K562 (cell line): ENCODE measurements at regions not wholly inside any gene's neighbourhood (a gene's known extent, or its start where the extent isn't known, plus 50 kb on each side); places are given as distances from the start of the nearest gene placed in this dataset.
A peak's percentile ranks its signal among the peaks of the same experiment; 100 is the strongest.

Source experiments
- ATAC-seq: fragments of 200-7000 bp; cut with Tn5 transposase; 3 replicates; pipeline ENCODE4 v1.9.1; 2020; ENCODE audit warnings: moderate library complexity
- BruUV-seq: library from RNA; stranded (reverse); fragments of 400-500 nt; replicated peaks from 2 replicates; lab custom pipeline; 2021; lab: Mats Ljungman, UMichigan
- CTCF ChIA-PET: fragments of 300-600 bp; formaldehyde crosslinking; extraction: SDS; loops from one replicate; lab custom pipeline; 2021; ENCODE audit warnings: low intra/inter-chr PET ratio; lab: Yijun Ruan, JAX
- POLR2A ChIA-PET: fragments of 300-600, 350-650 bp; sonication (Branson Sonifier 250); formaldehyde crosslinking; extraction: SDS; loops from one replicate; lab custom pipeline; 2021; ENCODE audit warnings: antibody characterized with exemption, inconsistent platforms; lab: Yijun Ruan, JAX
- DNase-seq, 4 experiments: peaks; one replicate each; pipeline versions ENCODE4 v3.0.0 to v3.0.0-alpha.2; 2011 to 2018; ENCODE audit warnings: low spot score in 3 of 4, mixed read lengths in 3 of 4; ENCODE audit errors: extremely low read depth in 1 of 4
- FAIRE-seq: peaks from 2 replicates; lab custom pipeline; 2011; peaks lifted over from hg19 to GRCh38; lab: Jason Lieb, UNC
- H2AFZ ChIP-seq: 2 replicates; pipeline ENCODE4 v1.6.0; 2011; ENCODE audit warnings: low read depth, low read length, control low read depth, inconsistent platforms
- H3K27ac ChIP-seq: fragments of 200-600 bp; 3 replicates; pipeline ENCODE4 v1.8.0; 2011; ENCODE audit warnings: low read depth, mild to moderate bottlenecking, control low read depth, inconsistent platforms, low read length, moderate library complexity, mixed read lengths; ENCODE audit errors: extremely low read depth
- H3K27me3 ChIP-seq, 2 experiments: fragments of 300-600 bp in 1 of 2; 2 replicates in 1 of 2; 3 replicates in 1 of 2; pipeline versions ENCODE4 v1.6.0 to v1.8.0; 2011; ENCODE audit warnings: inconsistent platforms in 2 of 2, low read length in 2 of 2, mild to moderate bottlenecking in 1 of 2, mixed read lengths in 1 of 2, moderate library complexity in 1 of 2; ENCODE audit not compliant: control insufficient read depth in 2 of 2, insufficient read depth in 2 of 2
- H3K36me3 ChIP-seq: fragments of 300-600 bp; 3 replicates; pipeline ENCODE4 v1.8.0; 2011; ENCODE audit warnings: mild to moderate bottlenecking, low read length, inconsistent platforms; ENCODE audit not compliant: control insufficient read depth, insufficient read depth
- H3K4me1 ChIP-seq, 2 experiments: fragments of 200-600 bp in 1 of 2; replicated peaks in 1 of 2; 2 replicates in 1 of 2; 3 replicates in 1 of 2; pipeline versions ENCODE4 v1.5.1 to v1.8.0; 2011; ENCODE audit warnings: inconsistent platforms in 2 of 2, low read length in 2 of 2, mild to moderate bottlenecking in 1 of 2, mixed read lengths in 1 of 2, moderate library complexity in 1 of 2; ENCODE audit not compliant: control insufficient read depth in 2 of 2, insufficient read depth in 2 of 2
- H3K4me2 ChIP-seq: 2 replicates; pipeline ENCODE4 v1.6.1; 2011; ENCODE audit warnings: low read length, control low read depth, inconsistent platforms, mixed read lengths; ENCODE audit not compliant: insufficient read depth
- H3K4me3 ChIP-seq: fragments of 200-600 bp; sonication (generic), shearing (Covaris generic); 2 replicates; pipeline ENCODE4 v1.5.1; 2016; ENCODE audit warnings: control low read depth, inconsistent platforms
- H3K79me2 ChIP-seq: fragments of 200-600 bp; 3 replicates; pipeline ENCODE4 v1.8.0; 2011; ENCODE audit warnings: low read length, inconsistent platforms; ENCODE audit not compliant: control insufficient read depth, insufficient read depth
- H3K9ac ChIP-seq, 2 experiments: 2 replicates each; pipeline versions ENCODE4 v1.6.0 to v1.6.1; 2011; ENCODE audit warnings: low read depth in 2 of 2, low read length in 2 of 2, control low read depth in 1 of 2, inconsistent platforms in 1 of 2, mild to moderate bottlenecking in 1 of 2, mixed read lengths in 1 of 2; ENCODE audit not compliant: insufficient read depth in 1 of 2
- H3K9me1 ChIP-seq: one replicate; pipeline ENCODE4 v1.6.0; 2011; ENCODE audit warnings: inconsistent platforms, mild to moderate bottlenecking, low read length, moderate library complexity; ENCODE audit not compliant: control insufficient read depth, insufficient read depth
- H3K9me3 ChIP-seq: replicated peaks from 2 replicates; pipeline ENCODE4 v1.5.1; 2011; ENCODE audit warnings: low read depth, low read length, inconsistent platforms; ENCODE audit not compliant: control insufficient read depth, insufficient read depth
- H4K20me1 ChIP-seq: replicated peaks from 2 replicates; pipeline ENCODE4 v1.6.1; 2011; ENCODE audit warnings: low read length, inconsistent platforms, mixed read lengths; ENCODE audit not compliant: control insufficient read depth, insufficient read depth
- C11orf30 ChIP-seq: fragments of 450-650 bp; IDR thresholded peaks from 2 replicates; pipeline ENCODE4 v1.6.1; 2016; ENCODE audit warnings: low read depth, mild to moderate bottlenecking
- E2F4 ChIP-seq: sonication (generic); formaldehyde crosslinking; IDR thresholded peaks from 2 replicates; pipeline ENCODE4 v1.8.0; 2022; ENCODE audit warnings: mild to moderate bottlenecking, low read depth, missing genetic modification reagents
- MAFF ChIP-seq: IDR thresholded peaks from 2 replicates; pipeline ENCODE4 v1.6.1; 2012; ENCODE audit warnings: low read length, improper control_type of control experiment
- MAFG ChIP-seq: fragments of 450-650 bp; conservative IDR thresholded peaks from 2 replicates; pipeline ENCODE4 v1.6.1; 2016; ENCODE audit warnings: missing genetic modification characterization, missing compliant biosample characterization
- MAFK ChIP-seq: IDR thresholded peaks from 2 replicates; pipeline ENCODE4 v1.6.1; 2011; ENCODE audit warnings: low read length, improper control_type of control experiment
- RAD51 ChIP-seq: fragments of 450-650 bp; IDR thresholded peaks from 2 replicates; pipeline ENCODE4 v1.7.1; 2016; ENCODE audit warnings: low read depth, mild to moderate bottlenecking, borderline replicate concordance
- TARDBP ChIP-seq: fragments of 450-650 bp; IDR thresholded peaks from 2 replicates; pipeline ENCODE4 v1.6.1; 2016
- ZC3H4 ChIP-seq: sonication (generic); formaldehyde crosslinking; IDR thresholded peaks from 2 replicates; pipeline ENCODE4 v1.9.0; 2021; ENCODE audit warnings: missing genetic modification reagents, borderline replicate concordance
- ZNF316 ChIP-seq: fragments of 450-650 bp; IDR thresholded peaks from 2 replicates; pipeline ENCODE4 v1.6.1; 2016
- WGBS: fragments of 100-300 bp; shearing (Covaris generic); methylation state at CpG from one replicate; pipeline ENCODE4 v1.1.6; 2016; ENCODE audit warnings: low coverage, mixed read lengths; ENCODE audit not compliant: insufficient coverage; ENCODE audit errors: missing lambda C conversion rate; 5-methylcytosine and 5-hydroxymethylcytosine counted together
- in situ Hi-C: fragments of 300-500 bp; cut with MboI; formaldehyde crosslinking; loops from 4 replicates; pipeline ENCODE4 v1.15.0; 2018; ENCODE audit warnings: inconsistent platforms, mixed read lengths
- intact Hi-C: fragments of 100-400 bp; cut with micrococcal nuclease; formaldehyde crosslinking; loops from 2 replicates; pipeline ENCODE4 v1.14.2; 2022

DNA sequence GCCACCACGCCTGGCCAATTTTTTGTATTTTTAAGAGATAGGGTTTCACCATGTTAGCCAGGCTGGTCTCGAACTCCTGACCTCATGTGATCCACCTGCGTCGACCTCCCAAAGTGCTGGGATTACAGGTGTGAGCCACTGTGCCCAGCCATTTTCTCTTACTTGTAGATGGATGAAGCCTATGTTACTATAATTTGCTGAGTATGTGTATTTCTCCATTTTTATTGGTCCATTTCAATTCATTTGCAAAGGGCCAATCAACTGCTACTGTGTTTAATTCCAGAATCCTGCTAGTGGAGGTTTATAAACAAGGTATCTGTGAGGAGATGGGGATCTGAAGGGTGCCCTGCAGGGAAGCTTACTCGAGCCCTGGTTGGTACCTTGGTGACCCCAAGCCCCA lies 101.7 kb upstream of the MAX start:
- H3K4me2 ChIP-seq = no peak overlapping the region
- no peak overlapping the region for H3K9ac ChIP-seq
- ATAC-seq (no peak), DNase-seq (no peak), FAIRE-seq (no peak)
- H3K36me3 ChIP-seq = no peaks in the 10 kb centered on the region
- H3K27ac ChIP-seq = no peak overlapping the region
- no peaks in the 10 kb centered on the region for H3K79me2 ChIP-seq
- H3K4me3 ChIP-seq = no peak overlapping the region
- 27% methylated on average over 5 of the region's 5 CpGs for WGBS
- no TSS peak for BruUV-seq
- intact Hi-C loops = no loop called here
- no peaks in the 10 kb centered on the region for H3K9me1 ChIP-seq
- H3K9me3 ChIP-seq = no peaks in the 10 kb centered on the region
- TF ChIP-seq MAFG (peak; percentile 53), E2F4 (CRISPR knock-in tag) (no peak), MAFF (peak; percentile 48), ZNF316 (peak; percentile 71), TARDBP (no peak), ZC3H4 (no peak), RAD51 (no peak), C11orf30 (peak; percentile 70), MAFK (0 out of 2 replicates have a peak, but pooled peaks have one; percentile 9)
- H4K20me1 ChIP-seq = no peaks in the 10 kb centered on the region
- ChIA-PET POLR2A (no interaction called here), CTCF (no interaction called here)
- no peak overlapping the region for H2AFZ ChIP-seq
- no peaks in the 10 kb centered on the region for H3K27me3 ChIP-seq
- in situ Hi-C loops = no loop called here
- H3K4me1 ChIP-seq = peaks cover 2 to 5% of the 10 kb centered on the region in 2 experiments; a peak in 3 of 5 replicates
